Immature natural killer cell (primary cell): ENCODE measurements at regions not wholly inside any gene's neighbourhood (a gene's known extent, or its start where the extent isn't known, plus 50 kb on each side); places are given as distances from the start of the nearest gene placed in this dataset.

ENCODE experiments used
- DNase-seq, 3 donors: peaks; one replicate each; pipeline ENCODE4 v3.0.0; 2022; ENCODE audit warnings: mixed read lengths in 1 of 3
- H3K27ac Mint-ChIP-seq, 6 donors: one replicate each; pipeline ENCODE4 v1.8.0; 2020; ENCODE audit warnings: mixed read lengths in 6 of 6, mild to moderate bottlenecking in 5 of 6, inconsistent platforms in 4 of 6, moderate library complexity in 3 of 6
- H3K27me3 Mint-ChIP-seq, 3 donors: one replicate each; pipeline ENCODE4 v1.8.0; 2020 to 2021; ENCODE audit warnings: low read depth in 3 of 3, mild to moderate bottlenecking in 3 of 3, mixed read lengths in 3 of 3, moderate library complexity in 3 of 3, inconsistent platforms in 1 of 3
- H3K36me3 Mint-ChIP-seq, 3 donors: one replicate each; pipeline ENCODE4 v1.8.0; 2020; ENCODE audit warnings: mixed read lengths in 3 of 3, inconsistent platforms in 2 of 3, mild to moderate bottlenecking in 2 of 3
- H3K4me1 Mint-ChIP-seq, 2 donors: one replicate each; pipeline ENCODE4 v1.8.0; 2020; ENCODE audit warnings: inconsistent platforms in 2 of 2, mild to moderate bottlenecking in 2 of 2, mixed read lengths in 2 of 2, moderate library complexity in 1 of 2
- H3K4me3 Mint-ChIP-seq, 5 donors: one replicate each; pipeline ENCODE4 v1.8.0; 2020; ENCODE audit warnings: mild to moderate bottlenecking in 5 of 5, mixed read lengths in 5 of 5, inconsistent platforms in 3 of 5, moderate library complexity in 3 of 5
- H3K9me3 Mint-ChIP-seq, 6 donors: one replicate each; pipeline ENCODE4 v1.8.0; 2020; ENCODE audit warnings: mild to moderate bottlenecking in 6 of 6, mixed read lengths in 6 of 6, inconsistent platforms in 4 of 6, moderate library complexity in 3 of 6

- no peak overlapping the region for H3K27ac Mint-ChIP-seq
- H3K4me3 Mint-ChIP-seq = no peak overlapping the region
- H3K27me3 Mint-ChIP-seq = no peaks in the 10 kb centered on the region
- no peak for DNase-seq
- H3K36me3 Mint-ChIP-seq = no peaks in the 10 kb centered on the region
- peaks cover 6 to 53% (median 21%) of the 10 kb centered on the region in 6 donors for H3K9me3 Mint-ChIP-seq
- H3K4me1 Mint-ChIP-seq = no peaks in the 10 kb centered on the region
These were observed 598.7 kb upstream of the SOX11 start for GRCh38 chr2:5093518-5093917.

DNA sequence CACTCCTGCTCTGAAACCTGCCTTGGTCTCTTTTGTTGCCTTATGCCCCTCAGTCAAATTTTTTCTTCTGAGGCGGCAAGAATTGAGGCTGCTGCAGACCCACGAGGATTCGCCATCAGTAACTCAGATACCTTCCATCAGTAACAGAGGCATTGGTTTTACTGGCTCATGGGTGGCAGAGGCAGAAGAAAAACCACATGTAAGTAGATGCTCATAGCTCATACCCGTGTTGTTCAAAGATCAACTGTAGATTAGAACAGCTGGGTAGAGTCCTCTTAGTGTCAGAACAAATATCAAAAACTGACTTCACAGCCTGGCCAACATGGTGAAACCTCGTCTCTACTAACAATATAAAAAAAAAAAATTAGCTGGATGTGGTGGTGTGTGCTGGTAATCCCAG, 598.0 kb upstream of the SOX11 start:
- Mint-ChIP-seq H3K4me3 (no peak overlapping the region), H3K27me3 (no peaks in the 10 kb centered on the region), H3K4me1 (no peaks in the 10 kb centered on the region), H3K27ac (no peak overlapping the region), H3K36me3 (no peaks in the 10 kb centered on the region), H3K9me3 (peaks cover 5 to 54% (median 23%) of the 10 kb centered on the region in 6 donors)
- DNase-seq = no peak

- Mint-ChIP-seq H3K4me1 (no peaks in the 10 kb centered on the region), H3K4me3 (no peak overlapping the region), H3K27ac (no peak overlapping the region), H3K36me3 (no peaks in the 10 kb centered on the region), H3K27me3 (no peaks in the 10 kb centered on the region), H3K9me3 (peaks cover 4 to 50% (median 21%) of the 10 kb centered on the region in 6 donors)
- no peak for DNase-seq
These were observed 593.9 kb upstream of the SOX11 start for GRCh38 chr2:5098286-5098685.

DNA sequence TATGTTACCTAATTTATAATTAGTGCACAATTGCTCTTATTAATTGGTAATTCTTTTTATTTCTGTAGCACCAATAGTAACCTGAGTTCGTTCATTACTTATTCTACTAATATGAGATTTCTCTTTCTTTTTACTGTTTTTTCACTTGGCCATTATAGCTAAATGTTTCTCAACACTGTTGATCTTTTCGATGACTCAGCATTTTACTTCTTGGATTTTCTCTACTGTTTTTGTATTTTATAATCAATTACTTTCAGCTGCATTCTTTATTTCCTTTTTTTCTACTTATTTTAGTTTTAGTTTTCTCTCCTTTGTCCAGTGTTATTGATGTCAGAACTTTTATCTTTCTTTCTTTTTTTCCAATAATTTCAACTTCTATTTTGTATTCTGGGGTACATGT, 589.4 kb upstream of the SOX11 start:
- Mint-ChIP-seq H3K36me3 (no peaks in the 10 kb centered on the region), H3K27ac (no peak overlapping the region), H3K27me3 (no peaks in the 10 kb centered on the region), H3K9me3 (peaks cover 13 to 50% (median 29%) of the 10 kb centered on the region in 6 donors), H3K4me1 (no peaks in the 10 kb centered on the region), H3K4me3 (no peak overlapping the region)
- DNase-seq = no peak

DNA sequence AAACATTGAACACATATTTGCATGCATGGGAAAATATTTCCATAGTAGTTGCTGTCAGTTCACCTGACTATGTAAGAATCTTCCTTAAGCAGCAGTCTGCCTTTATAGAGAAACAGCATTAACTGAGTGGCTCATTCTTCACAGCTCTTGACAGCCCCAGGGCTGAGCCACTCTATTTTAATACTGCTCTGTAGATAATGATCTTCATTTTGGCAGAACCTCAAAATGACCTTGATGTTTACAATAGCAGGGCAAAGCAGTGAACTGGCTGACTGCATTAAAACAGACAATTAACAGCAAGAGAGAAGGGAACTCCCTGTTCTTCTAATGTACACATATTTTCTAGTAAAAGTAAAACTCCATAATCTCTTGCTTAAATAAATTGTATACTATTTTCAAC, 580.6 kb upstream of the SOX11 start:
- no peaks in the 10 kb centered on the region for H3K36me3 Mint-ChIP-seq
- peaks cover 0 to 2% (median 0%) of the 10 kb centered on the region in 3 donors for H3K27me3 Mint-ChIP-seq
- no peaks in the 10 kb centered on the region for H3K4me1 Mint-ChIP-seq
- DNase-seq = no peak
- no peak overlapping the region for H3K4me3 Mint-ChIP-seq
- H3K9me3 Mint-ChIP-seq = peaks cover 16 to 51% (median 33%) of the 10 kb centered on the region in 6 donors
- no peak overlapping the region for H3K27ac Mint-ChIP-seq

DNA sequence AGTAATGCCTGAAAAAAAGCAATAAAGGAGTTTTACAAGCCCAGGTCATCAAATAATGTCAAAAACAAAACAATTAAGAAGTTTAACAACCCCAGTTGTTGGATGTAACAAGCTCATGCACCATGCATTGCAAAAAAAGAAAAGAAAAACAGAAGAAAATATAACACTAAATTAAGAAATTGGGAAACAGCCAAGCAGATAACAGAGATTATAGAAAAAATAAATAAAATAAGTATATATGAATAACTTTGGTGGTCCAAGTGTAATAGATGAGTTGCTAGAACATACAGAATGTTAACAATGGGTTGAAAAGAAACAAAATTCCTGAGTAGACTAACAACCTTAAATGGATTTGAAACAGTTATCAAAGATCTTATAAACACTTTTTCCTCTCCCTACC, 573.1 kb upstream of the SOX11 start:
- Mint-ChIP-seq H3K36me3 (no peaks in the 10 kb centered on the region), H3K27ac (no peak overlapping the region), H3K9me3 (peaks cover 14 to 43% (median 21%) of the 10 kb centered on the region in 6 donors), H3K4me3 (no peak overlapping the region), H3K4me1 (no peaks in the 10 kb centered on the region), H3K27me3 (peaks cover 0 to 2% (median 2%) of the 10 kb centered on the region in 3 donors)
- no peak for DNase-seq

GRCh38 chr2:5121121-5121520, 571.1 kb upstream of the SOX11 start:
- H3K9me3 Mint-ChIP-seq = peaks cover 10 to 38% (median 14%) of the 10 kb centered on the region in 6 donors
- no peaks in the 10 kb centered on the region for H3K4me1 Mint-ChIP-seq
- no peak for DNase-seq
- no peaks in the 10 kb centered on the region for H3K36me3 Mint-ChIP-seq
- H3K27ac Mint-ChIP-seq = no peak overlapping the region
- H3K27me3 Mint-ChIP-seq = peaks cover 0 to 2% (median 0%) of the 10 kb centered on the region in 3 donors
- H3K4me3 Mint-ChIP-seq = no peak overlapping the region

GRCh38 chr2:5121642-5122041, 570.5 kb upstream of the SOX11 start:
- H3K27me3 Mint-ChIP-seq = peaks cover 0 to 2% (median 0%) of the 10 kb centered on the region in 3 donors
- H3K4me1 Mint-ChIP-seq = no peaks in the 10 kb centered on the region
- H3K9me3 Mint-ChIP-seq = peaks cover 7 to 33% (median 11%) of the 10 kb centered on the region in 6 donors
- no peak overlapping the region for H3K27ac Mint-ChIP-seq
- H3K36me3 Mint-ChIP-seq = no peaks in the 10 kb centered on the region
- no peak overlapping the region for H3K4me3 Mint-ChIP-seq
- DNase-seq = no peak

GRCh38 chr2:5123582-5124196, 568.5 kb upstream of the SOX11 start:
- peaks cover 0 to 4% (median 0%) of the 10 kb centered on the region in 3 donors for H3K36me3 Mint-ChIP-seq
- no peak for DNase-seq
- no peak overlapping the region for H3K4me3 Mint-ChIP-seq
- H3K27ac Mint-ChIP-seq = no peak overlapping the region
- H3K9me3 Mint-ChIP-seq = peaks cover 5 to 33% (median 6%) of the 10 kb centered on the region in 6 donors
- H3K27me3 Mint-ChIP-seq = peaks cover 0 to 2% (median 0%) of the 10 kb centered on the region in 3 donors
- no peaks in the 10 kb centered on the region for H3K4me1 Mint-ChIP-seq

DNA sequence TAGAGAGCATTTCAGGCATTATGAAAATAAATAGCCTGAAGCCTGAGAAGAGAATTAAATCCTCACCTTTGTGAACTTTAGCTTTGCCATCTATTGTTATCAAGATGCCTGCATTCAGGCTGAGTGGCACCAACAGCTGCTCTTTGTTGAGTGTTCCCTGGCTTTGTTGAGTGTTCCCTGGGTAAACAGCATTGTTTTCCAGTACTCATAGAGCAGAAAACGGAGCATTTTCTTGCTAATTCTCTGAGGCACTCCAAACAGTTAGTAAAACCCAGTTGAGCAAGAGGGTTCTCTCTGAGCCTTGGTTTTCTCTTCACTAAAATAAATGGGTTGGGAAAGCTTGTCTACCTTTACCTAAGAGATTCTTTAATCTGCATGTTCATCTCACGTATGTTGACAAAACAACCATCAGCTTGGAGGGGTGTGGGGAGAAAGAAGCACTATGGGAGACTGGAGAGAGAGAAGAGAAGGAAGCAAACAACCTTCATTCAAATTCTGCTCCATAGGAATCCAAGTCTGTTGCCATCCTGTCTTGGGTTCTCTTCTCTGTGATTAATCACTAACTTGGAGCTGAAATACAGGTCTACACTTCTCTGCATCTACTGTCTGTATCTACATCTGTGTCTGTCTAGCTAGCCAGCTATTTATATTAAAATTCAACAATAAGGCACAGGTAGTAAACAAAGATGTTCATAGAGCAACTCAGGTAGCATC, 567.0 kb upstream of the SOX11 start:
- Mint-ChIP-seq H3K4me1 (no peaks in the 10 kb centered on the region), H3K27me3 (peaks cover 0 to 2% (median 0%) of the 10 kb centered on the region in 3 donors), H3K27ac (no peak overlapping the region), H3K4me3 (no peak overlapping the region), H3K36me3 (peaks cover 0 to 4% (median 0%) of the 10 kb centered on the region in 3 donors), H3K9me3 (peaks cover under 1 to 25% (median 5%) of the 10 kb centered on the region in 6 donors)
- no peak for DNase-seq

DNA sequence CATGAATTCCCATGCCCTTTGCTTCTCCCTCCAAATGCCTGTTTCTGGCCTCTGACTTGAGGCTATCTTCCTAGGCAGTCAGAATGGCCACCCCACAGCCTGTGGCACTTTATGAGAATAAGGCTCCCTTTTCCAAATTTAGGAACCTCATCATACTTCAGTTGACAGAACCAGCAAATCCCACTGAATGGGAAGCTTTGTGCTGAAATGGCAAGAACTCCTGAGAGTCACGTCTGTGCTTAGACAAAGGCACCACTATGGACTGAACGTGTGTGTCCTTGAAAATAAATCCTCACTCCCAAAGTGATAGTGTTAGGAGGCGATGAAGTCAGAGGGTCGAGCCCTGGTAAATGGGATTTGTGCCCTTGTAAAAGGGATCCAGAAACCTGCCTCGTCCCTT, 559.9 kb upstream of the SOX11 start:
- peaks cover 0 to 2% of the 10 kb centered on the region in 2 donors for H3K4me1 Mint-ChIP-seq
- H3K27ac Mint-ChIP-seq = no peak overlapping the region
- peaks cover 0 to 2% (median 0%) of the 10 kb centered on the region in 3 donors for H3K27me3 Mint-ChIP-seq
- no peak for DNase-seq
- H3K9me3 Mint-ChIP-seq = peaks cover 4 to 40% (median 11%) of the 10 kb centered on the region in 6 donors
- no peak overlapping the region for H3K4me3 Mint-ChIP-seq
- H3K36me3 Mint-ChIP-seq = peaks cover 0 to 4% (median 2%) of the 10 kb centered on the region in 3 donors

- peaks cover 0 to 35% (median 25%) of the 10 kb centered on the region in 6 donors for H3K9me3 Mint-ChIP-seq
- H3K4me3 Mint-ChIP-seq = no peak overlapping the region
- no peaks in the 10 kb centered on the region for H3K36me3 Mint-ChIP-seq
- no peak for DNase-seq
- H3K27me3 Mint-ChIP-seq = peaks cover 0 to 2% (median 0%) of the 10 kb centered on the region in 3 donors
- H3K27ac Mint-ChIP-seq = no peak overlapping the region
- no peaks in the 10 kb centered on the region for H3K4me1 Mint-ChIP-seq
These were observed 551.8 kb upstream of the SOX11 start for GRCh38 chr2:5140347-5140746.

GRCh38 chr2:5144159-5144558, 548.0 kb upstream of the SOX11 start:
- Mint-ChIP-seq H3K27me3 (peaks cover 0 to 4% (median 4%) of the 10 kb centered on the region in 3 donors), H3K9me3 (peaks cover 6 to 39% (median 35%) of the 10 kb centered on the region in 6 donors), H3K36me3 (no peaks in the 10 kb centered on the region), H3K4me3 (no peak overlapping the region), H3K27ac (no peak overlapping the region), H3K4me1 (no peaks in the 10 kb centered on the region)
- DNase-seq = no peak

- peaks cover 0 to 4% (median 4%) of the 10 kb centered on the region in 3 donors for H3K27me3 Mint-ChIP-seq
- no peaks in the 10 kb centered on the region for H3K36me3 Mint-ChIP-seq
- H3K9me3 Mint-ChIP-seq = peaks cover 6 to 37% (median 29%) of the 10 kb centered on the region in 6 donors
- no peaks in the 10 kb centered on the region for H3K4me1 Mint-ChIP-seq
- no peak overlapping the region for H3K27ac Mint-ChIP-seq
- DNase-seq = no peak
- H3K4me3 Mint-ChIP-seq = no peak overlapping the region
These were observed 547.1 kb upstream of the SOX11 start for GRCh38 chr2:5145053-5145452.
